HG02973 (cell line): ENCODE measurements at regions not wholly inside any gene's neighbourhood (a gene's known extent, or its start where the extent isn't known, plus 50 kb on each side); places are given as distances from the start of the nearest gene placed in this dataset.
"Not testable (repeated sequence)": the region's sequence is repeated elsewhere in the genome, so short reads cannot be mapped to it uniquely, and the experiment has no call there.

Experiments
- ATAC-seq: cut with Tn5 transposase; IDR thresholded peaks from one replicate; pipeline ENCODE4 v1.9.1; 2021; ENCODE audit warnings: moderate library complexity; ENCODE audit not compliant: unreplicated experiment

GRCh38 chr3:104920512-104920911 is 446.2 kb upstream of the ALCAM start:
- no peak for ATAC-seq

- ATAC-seq: no peak
Measured at GRCh38 chr3:104933972-104934371, 432.7 kb upstream of the ALCAM start.

GRCh38 chr3:104935613-104936012 is 431.1 kb upstream of the ALCAM start:
- ATAC-seq: no peak

- ATAC-seq: no peak
Measured at GRCh38 chr3:104939196-104939595, 427.5 kb upstream of the ALCAM start.

GRCh38 chr3:104941785-104942184 is 424.9 kb upstream of the ALCAM start:
- no peak for ATAC-seq

GRCh38 chr3:104943974-104944373 is 422.7 kb upstream of the ALCAM start:
- no peak for ATAC-seq

GRCh38 chr3:104947943-104948342 is 418.8 kb upstream of the ALCAM start:
- no peak for ATAC-seq

- ATAC-seq: not testable (repeated sequence)
Measured at GRCh38 chr3:104949810-104950209, 416.9 kb upstream of the ALCAM start.

- ATAC-seq: no peak
Measured at GRCh38 chr3:104951426-104951825, 415.3 kb upstream of the ALCAM start.

GRCh38 chr3:104952146-104952972 is 414.4 kb upstream of the ALCAM start:
- no peak for ATAC-seq

GRCh38 chr3:104956620-104957345 is 409.9 kb upstream of the ALCAM start:
- no peak for ATAC-seq

GRCh38 chr3:104960579-104960978 is 406.1 kb upstream of the ALCAM start:
- ATAC-seq: no peak

- ATAC-seq: no peak
Measured at GRCh38 chr3:104961851-104962250, 404.9 kb upstream of the ALCAM start.

- no peak for ATAC-seq
Measured at GRCh38 chr3:104974316-104974715, 392.4 kb upstream of the ALCAM start.

GRCh38 chr3:104977719-104978118 is 389.0 kb upstream of the ALCAM start:
- no peak for ATAC-seq

- ATAC-seq: no peak
Measured at GRCh38 chr3:104982130-104982529, 384.6 kb upstream of the ALCAM start.

GRCh38 chr3:104987859-104988258 is 378.9 kb upstream of the ALCAM start:
- ATAC-seq: no peak

- no peak for ATAC-seq
Measured at GRCh38 chr3:104988496-104988895, 378.2 kb upstream of the ALCAM start.

GRCh38 chr3:104989878-104990277 is 376.8 kb upstream of the ALCAM start:
- ATAC-seq: no peak

GRCh38 chr3:104990758-104991157 is 376.0 kb upstream of the ALCAM start:
- ATAC-seq: no peak

- ATAC-seq: no peak
Measured at GRCh38 chr3:104992676-104993075, 374.0 kb upstream of the ALCAM start.

GRCh38 chr3:105006164-105006563 is 360.5 kb upstream of the ALCAM start:
- no peak for ATAC-seq
